Glutamatergic neuron (in vitro differentiated cells): ENCODE measurements at regions not wholly inside any gene's neighbourhood (a gene's known extent, or its start where the extent isn't known, plus 50 kb on each side); places are given as distances from the start of the nearest gene placed in this dataset.

Source experiments
- DNase-seq: peaks from one replicate; pipeline ENCODE4 v3.0.0; 2022
- H3K27ac Mint-ChIP-seq: one replicate; pipeline ENCODE4 v1.8.0; 2020; ENCODE audit warnings: mild to moderate bottlenecking, mixed read lengths, inconsistent platforms; ENCODE audit not compliant: unreplicated experiment
- H3K27me3 Mint-ChIP-seq: one replicate; pipeline ENCODE4 v1.8.0; 2020; ENCODE audit warnings: mild to moderate bottlenecking, moderate library complexity, mixed read lengths, inconsistent platforms; ENCODE audit not compliant: unreplicated experiment
- H3K36me3 Mint-ChIP-seq: one replicate; pipeline ENCODE4 v1.8.0; 2020; ENCODE audit warnings: mild to moderate bottlenecking, mixed read lengths, inconsistent platforms; ENCODE audit not compliant: unreplicated experiment
- H3K4me1 Mint-ChIP-seq: one replicate; pipeline ENCODE4 v1.8.0; 2020; ENCODE audit warnings: mild to moderate bottlenecking, low read depth, mixed read lengths, inconsistent platforms; ENCODE audit not compliant: unreplicated experiment
- H3K4me3 Mint-ChIP-seq: one replicate; pipeline ENCODE4 v1.8.0; 2020; ENCODE audit warnings: mild to moderate bottlenecking, mixed read lengths, inconsistent platforms; ENCODE audit not compliant: unreplicated experiment
- H3K9me3 Mint-ChIP-seq: one replicate; pipeline ENCODE4 v1.8.0; 2020; ENCODE audit warnings: mild to moderate bottlenecking, moderate library complexity, mixed read lengths, inconsistent platforms; ENCODE audit not compliant: unreplicated experiment
- TF ChIP-seq, protein P1 (sequence below): fragments of 200-600 bp; sonication (generic); IDR thresholded peaks from one replicate; pipeline ENCODE4 v1.5.0; 2021; ENCODE audit not compliant: partially characterized antibody, unreplicated experiment

DNA sequence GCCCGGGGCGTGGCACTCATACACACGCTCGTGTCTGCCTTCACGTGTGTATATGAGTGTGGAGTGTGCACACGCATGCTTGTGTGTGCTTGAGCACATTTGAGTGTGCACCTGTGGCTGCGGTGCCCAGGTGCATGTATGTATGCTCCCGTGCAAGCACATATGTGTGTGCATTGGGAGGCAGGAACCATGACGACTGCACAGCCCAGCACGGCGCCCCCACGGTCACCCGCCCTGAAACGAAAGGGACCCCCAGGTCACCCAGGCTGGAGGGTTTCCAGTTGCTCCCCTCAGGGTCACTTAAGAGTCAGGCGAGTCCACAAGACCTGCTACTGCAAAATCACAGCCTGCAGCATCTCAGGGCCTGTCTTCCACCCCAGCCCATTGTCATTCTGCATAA is 94.7 kb downstream of the YTHDF1 start:
- no peaks in the 10 kb centered on the region for H3K36me3 Mint-ChIP-seq
- peaks cover 14% of the 10 kb centered on the region for H3K4me1 Mint-ChIP-seq
- peak; percentile 11 for DNase-seq
- TF ChIP-seq, protein P1, sequence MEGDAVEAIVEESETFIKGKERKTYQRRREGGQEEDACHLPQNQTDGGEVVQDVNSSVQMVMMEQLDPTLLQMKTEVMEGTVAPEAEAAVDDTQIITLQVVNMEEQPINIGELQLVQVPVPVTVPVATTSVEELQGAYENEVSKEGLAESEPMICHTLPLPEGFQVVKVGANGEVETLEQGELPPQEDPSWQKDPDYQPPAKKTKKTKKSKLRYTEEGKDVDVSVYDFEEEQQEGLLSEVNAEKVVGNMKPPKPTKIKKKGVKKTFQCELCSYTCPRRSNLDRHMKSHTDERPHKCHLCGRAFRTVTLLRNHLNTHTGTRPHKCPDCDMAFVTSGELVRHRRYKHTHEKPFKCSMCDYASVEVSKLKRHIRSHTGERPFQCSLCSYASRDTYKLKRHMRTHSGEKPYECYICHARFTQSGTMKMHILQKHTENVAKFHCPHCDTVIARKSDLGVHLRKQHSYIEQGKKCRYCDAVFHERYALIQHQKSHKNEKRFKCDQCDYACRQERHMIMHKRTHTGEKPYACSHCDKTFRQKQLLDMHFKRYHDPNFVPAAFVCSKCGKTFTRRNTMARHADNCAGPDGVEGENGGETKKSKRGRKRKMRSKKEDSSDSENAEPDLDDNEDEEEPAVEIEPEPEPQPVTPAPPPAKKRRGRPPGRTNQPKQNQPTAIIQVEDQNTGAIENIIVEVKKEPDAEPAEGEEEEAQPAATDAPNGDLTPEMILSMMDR, result no peak
- H3K27me3 Mint-ChIP-seq, result peaks cover 12% of the 10 kb centered on the region
- H3K4me3 Mint-ChIP-seq, result no peak overlapping the region
- H3K27ac Mint-ChIP-seq, result no peak overlapping the region
- peaks cover 2% of the 10 kb centered on the region for H3K9me3 Mint-ChIP-seq

GRCh38 chr20:63120808-63121090 is 95.2 kb downstream of the YTHDF1 start:
- no peak overlapping the region for H3K27ac Mint-ChIP-seq
- H3K9me3 Mint-ChIP-seq, result peaks cover 2% of the 10 kb centered on the region
- TF ChIP-seq, protein P1, result no peak
- H3K4me1 Mint-ChIP-seq, result peaks cover 14% of the 10 kb centered on the region
- no peak overlapping the region for H3K4me3 Mint-ChIP-seq
- H3K27me3 Mint-ChIP-seq, result peaks cover 16% of the 10 kb centered on the region
- peak; percentile 10 for DNase-seq
- no peaks in the 10 kb centered on the region for H3K36me3 Mint-ChIP-seq

GRCh38 chr20:63119963-63120807 is 95.7 kb downstream of the YTHDF1 start:
- H3K9me3 Mint-ChIP-seq, result peaks cover 3% of the 10 kb centered on the region
- H3K4me1 Mint-ChIP-seq, result peaks cover 14% of the 10 kb centered on the region
- TF ChIP-seq, protein P1, result no peak
- DNase-seq, result peak; percentile 13
- H3K27ac Mint-ChIP-seq, result no peak overlapping the region
- no peak overlapping the region for H3K4me3 Mint-ChIP-seq
- H3K36me3 Mint-ChIP-seq, result no peaks in the 10 kb centered on the region
- H3K27me3 Mint-ChIP-seq, result peaks cover 16% of the 10 kb centered on the region

- Mint-ChIP-seq H3K4me1 (peaks cover 22% of the 10 kb centered on the region), H3K4me3 (peak overlapping the region; percentile 25), H3K27ac (no peak overlapping the region), H3K9me3 (peaks cover 5% of the 10 kb centered on the region), H3K27me3 (peaks cover 19% of the 10 kb centered on the region), H3K36me3 (no peaks in the 10 kb centered on the region)
- TF ChIP-seq, protein P1, result no peak
- DNase-seq, result peak; percentile 17
Measured at GRCh38 chr20:63119121-63119962, 96.6 kb downstream of the YTHDF1 start.
